Liver (tissue), 8 donors: ENCODE measurements at regions not wholly inside any gene's neighbourhood (a gene's known extent, or its start where the extent isn't known, plus 50 kb on each side); places are given as distances from the start of the nearest gene placed in this dataset.

Experiments used
- DNase-seq: peaks from one replicate; pipeline ENCODE4 v3.0.0-alpha.2; 2017; ENCODE audit warnings: low spot score
- H3K27ac ChIP-seq, 2 donors: one replicate each; pipeline ENCODE4 v1.7.0; 2013; ENCODE audit warnings: inconsistent platforms in 2 of 2, low read length in 2 of 2, control low read depth in 1 of 2, low read depth in 1 of 2, mild to moderate bottlenecking in 1 of 2
- H3K27me3 ChIP-seq, 4 donors: one replicate each; pipeline versions ENCODE4 v1.6.1 to v1.7.0; 2013; ENCODE audit warnings: low read length in 3 of 4, inconsistent platforms in 1 of 4, mild to moderate bottlenecking in 1 of 4, moderate library complexity in 1 of 4; ENCODE audit not compliant: control insufficient read depth in 4 of 4, insufficient read depth in 4 of 4
- H3K36me3 ChIP-seq, 4 donors: one replicate each; pipeline versions ENCODE4 v1.6.1 to v1.7.0; 2013; ENCODE audit warnings: low read length in 3 of 4, mild to moderate bottlenecking in 3 of 4, low read depth in 1 of 4, moderate library complexity in 1 of 4; ENCODE audit not compliant: control insufficient read depth in 4 of 4, insufficient read depth in 3 of 4
- H3K4me1 ChIP-seq, 4 donors: one replicate each; pipeline versions ENCODE4 v1.6.1 to v1.7.0; 2013; ENCODE audit warnings: low read length in 3 of 4, mild to moderate bottlenecking in 3 of 4, moderate library complexity in 1 of 4; ENCODE audit not compliant: control insufficient read depth in 4 of 4, insufficient read depth in 4 of 4
- H3K4me3 ChIP-seq, 3 donors: one replicate each; pipeline versions ENCODE4 v1.6.1 to v1.7.0; 2013; ENCODE audit warnings: low read length in 3 of 3, control low read depth in 1 of 3, low read depth in 1 of 3, mild to moderate bottlenecking in 1 of 3
- H3K9ac ChIP-seq, 2 donors: one replicate each; pipeline ENCODE4 v1.7.0; 2013; ENCODE audit warnings: low read length in 2 of 2, mild to moderate bottlenecking in 2 of 2, moderate library complexity in 2 of 2, control low read depth in 1 of 2, low read depth in 1 of 2
- H3K9me3 ChIP-seq, 4 donors: one replicate each; pipeline versions ENCODE4 v1.6.1 to v1.7.0; 2013; ENCODE audit warnings: low read length in 3 of 4; ENCODE audit not compliant: control insufficient read depth in 4 of 4
- EGR1 ChIP-seq, 2 donors: IDR thresholded peaks; 2 replicates each; pipeline ENCODE4 v1.6.1; 2016 to 2018; ENCODE audit warnings: antibody characterized with exemption in 2 of 2, low read depth in 2 of 2
- FOXA1 ChIP-seq: IDR thresholded peaks from 2 replicates; pipeline ENCODE4 v1.6.1; 2016; ENCODE audit warnings: antibody characterized with exemption
- FOXA2 ChIP-seq: IDR thresholded peaks from 2 replicates; pipeline ENCODE4 v1.6.1; 2016; ENCODE audit warnings: antibody characterized with exemption
- GABPA ChIP-seq, 2 donors: IDR thresholded peaks in 1 of 2; conservative IDR thresholded peaks in 1 of 2; 2 replicates each; pipeline ENCODE4 v1.6.1; 2016; ENCODE audit warnings: antibody characterized with exemption in 2 of 2, mild to moderate bottlenecking in 1 of 2, moderate library complexity in 1 of 2
- HNF4A ChIP-seq, 2 donors: conservative IDR thresholded peaks; 2 replicates each; pipeline ENCODE4 v1.6.1; 2016; ENCODE audit warnings: antibody characterized with exemption in 2 of 2, mild to moderate bottlenecking in 2 of 2
- HNF4G ChIP-seq: IDR thresholded peaks from 2 replicates; pipeline ENCODE4 v1.6.1; 2016; ENCODE audit warnings: antibody characterized with exemption
- JUND ChIP-seq, 2 donors: IDR thresholded peaks; 2 replicates each; pipeline ENCODE4 v1.6.1; 2016; ENCODE audit warnings: antibody characterized with exemption in 2 of 2
- NR2F2 ChIP-seq: IDR thresholded peaks from 2 replicates; pipeline ENCODE4 v1.6.1; 2016; ENCODE audit warnings: antibody characterized with exemption
- RAD21 ChIP-seq, 2 donors: IDR thresholded peaks; 2 replicates each; pipeline ENCODE4 v1.6.1; 2016; ENCODE audit warnings: antibody characterized with exemption in 2 of 2, mild to moderate bottlenecking in 2 of 2
- REST ChIP-seq: IDR thresholded peaks from 2 replicates; pipeline ENCODE4 v1.6.1; 2016; ENCODE audit warnings: antibody characterized with exemption, mild to moderate bottlenecking
- RXRA ChIP-seq, 2 donors: IDR thresholded peaks; 2 replicates each; pipeline ENCODE4 v1.6.1; 2017 to 2018; ENCODE audit warnings: antibody characterized with exemption in 2 of 2, mild to moderate bottlenecking in 1 of 2
- SP1 ChIP-seq: IDR thresholded peaks from 2 replicates; pipeline ENCODE4 v1.6.1; 2018; ENCODE audit warnings: antibody characterized with exemption, mild to moderate bottlenecking
- TAF1 ChIP-seq: conservative IDR thresholded peaks from 2 replicates; pipeline ENCODE4 v1.6.1; 2016; ENCODE audit warnings: antibody characterized with exemption, mild to moderate bottlenecking
- YY1 ChIP-seq: IDR thresholded peaks from 2 replicates; pipeline ENCODE4 v1.6.1; 2016; ENCODE audit warnings: antibody characterized with exemption, mild to moderate bottlenecking
- ZBTB33 ChIP-seq: IDR thresholded peaks from 2 replicates; pipeline ENCODE4 v1.6.1; 2016; ENCODE audit warnings: antibody characterized with exemption
- WGBS: extraction: QIAGEN DNeasy Blood & Tissue Kit; methylation state at CpG from one replicate; pipeline ENCODE4 v1.1.7; 2013; 5-methylcytosine and 5-hydroxymethylcytosine counted together
- TF ChIP-seq, protein P1 (sequence below): IDR thresholded peaks from 2 replicates; pipeline ENCODE4 v1.6.1; 2016; ENCODE audit warnings: antibody characterized with exemption
- TF ChIP-seq, protein P2 (sequence below): IDR thresholded peaks from 2 replicates; pipeline ENCODE4 v1.6.1; 2016; ENCODE audit warnings: antibody characterized with exemption
- TF ChIP-seq, protein P3 (sequence below): fragments of 150-350 bp; IDR thresholded peaks from 2 replicates; pipeline ENCODE4 v1.5.1; 2017; ENCODE audit warnings: improper control_type of control experiment, low read depth, low read length; ENCODE audit not compliant: missing input control
- donor health status: healthy.
- donor health status: healthy.
- donor health status: healthy.
- donor health status: healthy.
- donor health status: healthy.

GRCh38 chr12:97397008-97397407 is 65.6 kb upstream of the RMST start:
- TF ChIP-seq HNF4G (no peak), REST (no peak), JUND (IDR thresholded peaks at IDR 0.05) (no peak), TAF1 (no peak), FOXA2 (no peak), RAD21 (IDR thresholded peaks at IDR 0.05) (no peak), SP1 (no peak), RXRA (IDR thresholded peaks at IDR 0.05) (no peak), YY1 (no peak), FOXA1 (no peak), ZBTB33 (no peak), EGR1 (IDR thresholded peaks at IDR 0.05; ENCODE audit: low read depth in 2 of 2) (no peak), NR2F2 (no peak)
- TF ChIP-seq, protein P1, sequence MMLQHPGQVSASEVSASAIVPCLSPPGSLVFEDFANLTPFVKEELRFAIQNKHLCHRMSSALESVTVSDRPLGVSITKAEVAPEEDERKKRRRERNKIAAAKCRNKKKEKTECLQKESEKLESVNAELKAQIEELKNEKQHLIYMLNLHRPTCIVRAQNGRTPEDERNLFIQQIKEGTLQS: no peak
- no peaks in the 10 kb centered on the region for H3K27me3 ChIP-seq
- H3K9ac ChIP-seq: no peak overlapping the region
- no peak overlapping the region for H3K27ac ChIP-seq
- DNase-seq: no peak
- no peaks in the 10 kb centered on the region for H3K9me3 ChIP-seq
- H3K36me3 ChIP-seq: no peaks in the 10 kb centered on the region
- H3K4me1 ChIP-seq: no peaks in the 10 kb centered on the region
- 64% methylated on average over 4 of the region's 4 CpGs for WGBS
- no peak overlapping the region for H3K4me3 ChIP-seq

DNA sequence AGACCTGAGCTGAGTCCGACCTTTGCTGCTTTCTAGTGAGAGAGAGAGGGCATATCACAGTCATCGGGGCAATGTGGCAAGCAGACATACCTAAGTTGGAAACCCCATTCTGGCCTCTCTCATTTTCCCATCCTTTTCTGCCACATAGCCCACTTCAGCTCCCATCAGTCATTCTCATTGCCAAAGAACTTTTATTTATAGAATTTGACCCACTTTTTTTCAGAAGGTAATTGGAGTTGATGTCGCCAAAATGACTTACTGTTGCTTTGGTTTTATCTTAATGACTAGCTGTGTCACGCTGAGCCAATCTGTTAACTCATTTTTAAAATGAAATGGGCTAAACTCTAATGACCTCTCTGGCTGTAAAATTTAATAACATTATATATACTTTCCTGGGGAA is 63.9 kb upstream of the RMST start:
- Histone ChIP-seq H3K4me1 (no peaks in the 10 kb centered on the region), H3K27me3 (no peaks in the 10 kb centered on the region), H3K36me3 (no peaks in the 10 kb centered on the region), H3K4me3 (no peak overlapping the region), H3K27ac (no peak overlapping the region), H3K9me3 (no peaks in the 10 kb centered on the region), H3K9ac (no peak overlapping the region)
- no peak for DNase-seq
- TF ChIP-seq, protein P1: no peak
- TF ChIP-seq GABPA (IDR thresholded peaks at IDR 0.05 in 1 of 2, conservative IDR thresholded peaks at IDR 0.05 in 1 of 2) (no peak), TAF1 (no peak), HNF4A (conservative IDR thresholded peaks at IDR 0.05) (no peak), NR2F2 (no peak), EGR1 (IDR thresholded peaks at IDR 0.05; ENCODE audit: low read depth in 2 of 2) (no peak), ZBTB33 (no peak), RAD21 (IDR thresholded peaks at IDR 0.05) (no peak), YY1 (no peak), RXRA (IDR thresholded peaks at IDR 0.05) (no peak), JUND (IDR thresholded peaks at IDR 0.05) (no peak), FOXA1 (no peak), FOXA2 (no peak), SP1 (no peak), REST (no peak), HNF4G (no peak)
- TF ChIP-seq, protein P2, sequence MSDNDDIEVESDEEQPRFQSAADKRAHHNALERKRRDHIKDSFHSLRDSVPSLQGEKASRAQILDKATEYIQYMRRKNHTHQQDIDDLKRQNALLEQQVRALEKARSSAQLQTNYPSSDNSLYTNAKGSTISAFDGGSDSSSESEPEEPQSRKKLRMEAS: no peak
- TF ChIP-seq, protein P3, sequence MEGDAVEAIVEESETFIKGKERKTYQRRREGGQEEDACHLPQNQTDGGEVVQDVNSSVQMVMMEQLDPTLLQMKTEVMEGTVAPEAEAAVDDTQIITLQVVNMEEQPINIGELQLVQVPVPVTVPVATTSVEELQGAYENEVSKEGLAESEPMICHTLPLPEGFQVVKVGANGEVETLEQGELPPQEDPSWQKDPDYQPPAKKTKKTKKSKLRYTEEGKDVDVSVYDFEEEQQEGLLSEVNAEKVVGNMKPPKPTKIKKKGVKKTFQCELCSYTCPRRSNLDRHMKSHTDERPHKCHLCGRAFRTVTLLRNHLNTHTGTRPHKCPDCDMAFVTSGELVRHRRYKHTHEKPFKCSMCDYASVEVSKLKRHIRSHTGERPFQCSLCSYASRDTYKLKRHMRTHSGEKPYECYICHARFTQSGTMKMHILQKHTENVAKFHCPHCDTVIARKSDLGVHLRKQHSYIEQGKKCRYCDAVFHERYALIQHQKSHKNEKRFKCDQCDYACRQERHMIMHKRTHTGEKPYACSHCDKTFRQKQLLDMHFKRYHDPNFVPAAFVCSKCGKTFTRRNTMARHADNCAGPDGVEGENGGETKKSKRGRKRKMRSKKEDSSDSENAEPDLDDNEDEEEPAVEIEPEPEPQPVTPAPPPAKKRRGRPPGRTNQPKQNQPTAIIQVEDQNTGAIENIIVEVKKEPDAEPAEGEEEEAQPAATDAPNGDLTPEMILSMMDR: no peak
- 60% methylated on average over 4 of the region's 4 CpGs for WGBS
